ENCODE measurements at regions not wholly inside any gene's neighbourhood (a gene's known extent, or its start where the extent isn't known, plus 50 kb on each side); places are given as distances from the start of the nearest gene placed in this dataset.

GRCh38 chr20:12936020-12936419 lies 72.8 kb upstream of the SPTLC3 start:
- TF ChIP-seq CTCF (IDR thresholded peaks at IDR 0.05; ENCODE audit: borderline replicate concordance, extremely low read depth, low read length, poor library complexity, severe bottlenecking) = no peak
- no peak for TF ChIP-seq EZH2 (IDR thresholded peaks at IDR 0.05; ENCODE audit: borderline replicate concordance, low read depth, low read length, severe bottlenecking)
